NCI-H526 (cell line): ENCODE measurements at regions not wholly inside any gene's neighbourhood (a gene's known extent, or its start where the extent isn't known, plus 50 kb on each side); places are given as distances from the start of the nearest gene placed in this dataset.
"Not testable (repeated sequence)": the region's sequence is repeated elsewhere in the genome, so short reads cannot be mapped to it uniquely, and the experiment has no call there.

Experiments used
- DNase-seq, 2 experiments: peaks; one replicate each; lab custom pipeline; 2025; lab: John Stamatoyannopoulos, UW

DNA sequence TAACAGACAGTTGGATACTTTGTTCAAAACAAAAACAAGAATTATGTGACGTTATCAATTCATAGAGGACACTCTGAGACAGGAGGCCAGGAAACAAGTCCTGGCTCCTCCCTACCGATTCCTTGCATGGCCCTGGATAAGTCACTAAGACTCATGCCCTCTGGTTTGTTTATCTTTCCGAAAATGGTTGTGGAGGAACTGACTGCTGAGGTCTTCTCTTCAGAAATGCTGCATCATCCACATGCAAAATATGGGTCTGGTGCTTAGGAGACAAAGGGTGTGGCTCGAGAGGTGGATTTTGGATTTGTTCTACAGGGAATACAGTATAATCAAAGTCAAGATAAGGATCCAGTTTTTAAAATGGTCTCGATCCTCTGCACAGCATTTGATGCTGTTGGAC lies 130.9 kb downstream of the RELL1 start:
- DNase-seq, result peak; percentile 69 to 83

DNA sequence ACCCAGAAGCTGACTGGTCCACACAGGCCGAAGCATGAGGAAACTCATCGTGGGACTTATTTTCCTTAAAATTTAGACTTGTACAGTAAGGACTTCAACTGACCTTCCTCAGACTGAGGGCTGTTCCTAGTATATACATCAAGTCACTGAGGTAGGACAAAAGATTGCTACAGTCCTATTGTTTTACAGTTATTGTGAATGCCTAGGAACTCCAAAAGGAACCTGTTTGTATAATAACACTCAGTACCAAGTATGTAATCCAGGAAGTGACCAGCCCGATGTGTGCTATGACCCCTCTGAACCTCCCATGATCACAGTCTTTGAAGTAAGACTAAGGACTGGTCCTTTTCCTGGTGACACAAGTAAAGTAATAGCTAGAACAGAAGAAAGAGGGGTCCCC lies 136.3 kb downstream of the RELL1 start:
- not testable (repeated sequence) for DNase-seq

DNA sequence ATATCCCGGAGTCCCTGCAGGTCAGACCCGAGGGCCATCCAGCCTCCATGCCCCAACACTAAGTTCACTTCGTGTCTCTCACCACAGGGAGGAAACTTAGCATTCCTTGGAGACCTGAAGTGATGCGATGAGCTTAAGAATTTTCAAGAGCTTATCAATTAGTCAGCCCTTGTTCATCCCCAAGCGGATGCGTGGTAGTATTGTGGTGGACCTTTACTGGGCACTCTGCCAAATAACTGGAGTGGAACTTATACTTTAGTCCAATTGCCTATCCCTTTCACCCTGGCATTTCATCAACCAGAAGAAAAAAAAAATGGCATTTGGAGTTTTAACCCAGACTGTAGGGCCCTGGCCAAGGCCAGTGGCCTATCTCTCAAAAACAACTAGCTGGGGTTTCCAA lies 137.1 kb downstream of the RELL1 start:
- DNase-seq, result no peak

DNA sequence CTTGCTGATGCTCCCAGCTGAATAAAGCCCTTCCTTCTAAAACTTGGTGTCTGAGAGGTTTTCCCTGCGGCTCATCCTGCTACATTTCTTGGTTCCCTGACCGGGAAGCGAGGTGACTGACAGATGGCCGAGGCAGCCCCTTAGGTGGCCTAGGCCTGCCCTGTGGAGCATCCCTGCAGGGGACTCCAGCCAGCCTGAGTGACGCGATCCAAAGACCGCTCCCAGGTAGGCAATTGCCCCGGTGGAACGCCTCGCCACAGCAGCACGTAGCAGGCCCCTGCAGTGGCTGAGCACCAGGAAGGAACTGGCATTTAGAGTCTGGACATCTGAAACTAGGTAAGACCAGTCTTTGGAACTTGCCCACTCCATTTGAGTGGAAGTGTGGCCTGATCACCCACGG lies 139.6 kb downstream of the RELL1 start:
- DNase-seq, result no peak

DNA sequence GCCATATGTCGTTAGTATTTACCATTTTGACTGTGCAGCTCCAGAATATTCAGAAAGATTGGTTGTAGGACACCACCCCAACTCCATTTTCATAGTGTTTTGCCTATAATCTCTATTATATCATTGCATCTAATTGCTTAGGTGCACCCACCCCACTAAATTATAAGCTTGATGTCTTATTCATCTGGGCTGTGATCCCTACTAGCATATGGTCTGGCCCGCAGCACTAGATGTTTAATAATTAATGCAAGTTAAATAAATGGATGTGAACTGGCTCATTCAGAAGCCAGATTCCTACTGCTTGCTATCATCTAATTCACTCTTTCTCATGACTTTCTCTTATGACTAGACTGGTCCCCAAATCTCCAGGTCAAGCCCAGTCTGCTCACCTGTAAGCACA lies 143.5 kb downstream of the RELL1 start:
- DNase-seq, result peak; percentile 8 to 24

DNA sequence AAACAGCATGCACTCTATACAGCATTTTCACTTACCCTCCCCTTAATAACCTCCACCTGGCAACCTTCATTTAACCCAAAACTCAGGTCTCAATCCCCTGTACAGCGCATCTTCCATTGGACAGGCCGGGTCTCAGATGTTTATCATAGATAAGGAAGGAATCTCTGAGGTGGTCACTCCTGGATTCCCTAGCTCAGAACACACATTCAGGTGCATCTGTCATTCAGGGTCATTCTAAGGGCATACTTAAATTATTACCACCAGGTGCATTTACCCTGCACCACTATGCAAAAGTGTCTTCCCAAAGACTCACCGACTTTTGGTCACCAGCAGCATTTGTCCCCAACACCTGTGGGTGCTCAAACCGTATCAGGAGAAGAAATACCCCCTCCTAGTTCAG lies 144.2 kb downstream of the RELL1 start:
- peak; percentile 40 to 52 for DNase-seq

DNA sequence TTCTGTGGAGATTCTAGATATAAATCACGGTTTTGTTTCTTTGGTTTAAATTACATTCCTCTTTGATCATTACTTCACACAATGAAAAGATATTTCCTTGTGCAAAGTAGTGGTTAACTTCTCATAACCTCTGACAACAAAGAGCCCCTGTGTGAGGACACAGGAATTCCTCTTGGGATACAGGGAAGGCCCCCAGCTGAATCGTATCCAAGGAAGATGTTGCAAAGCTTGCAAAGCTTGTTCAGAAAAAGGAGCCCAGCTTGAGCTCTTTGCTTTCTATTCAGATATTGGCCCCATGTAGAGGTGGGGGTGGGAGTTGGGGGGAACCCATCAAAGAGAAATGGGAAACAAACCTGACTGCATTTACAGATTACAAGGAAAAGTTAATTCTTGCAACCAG lies 145.7 kb downstream of the RELL1 start:
- DNase-seq, result peak; percentile 12 to 22

DNA sequence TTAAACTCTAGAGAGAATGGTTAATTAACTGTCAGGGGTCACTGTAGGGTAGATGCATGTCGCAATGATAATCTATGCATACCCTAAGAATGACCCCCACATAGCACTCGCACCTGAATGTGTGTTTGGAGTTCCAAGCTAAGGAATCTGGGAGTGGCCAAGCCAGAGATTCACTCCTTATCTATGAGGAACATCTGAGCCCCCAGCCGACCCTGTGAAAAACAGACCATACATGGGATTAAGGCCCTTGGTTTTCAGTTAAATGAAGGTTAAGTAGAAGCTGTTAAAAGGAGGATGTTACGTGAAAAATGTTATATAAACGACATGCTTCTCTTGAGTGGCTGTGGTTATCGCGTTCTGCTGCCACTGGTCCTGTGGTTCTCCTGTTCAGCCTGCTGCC lies 147.2 kb downstream of the RELL1 start:
- no peak for DNase-seq

DNA sequence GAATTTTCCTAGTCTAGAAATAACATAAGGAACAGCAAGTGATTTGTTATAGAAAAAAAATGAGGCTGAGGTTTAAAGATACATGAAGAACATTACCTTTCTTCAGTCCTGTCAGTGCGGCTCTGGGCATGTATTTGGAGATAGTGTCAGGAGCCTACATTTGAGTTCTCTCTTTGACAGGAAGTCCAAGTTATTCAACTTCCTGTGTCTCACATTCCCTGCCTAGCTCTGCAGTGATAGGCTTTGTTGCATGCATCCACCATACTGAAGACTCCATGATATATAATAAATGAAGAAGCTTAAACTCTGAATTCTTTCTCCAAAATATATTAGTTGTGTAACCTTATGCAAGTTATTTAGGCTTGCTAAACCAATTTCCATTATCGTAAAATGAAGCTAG lies 148.7 kb downstream of the RELL1 start:
- no peak for DNase-seq

DNA sequence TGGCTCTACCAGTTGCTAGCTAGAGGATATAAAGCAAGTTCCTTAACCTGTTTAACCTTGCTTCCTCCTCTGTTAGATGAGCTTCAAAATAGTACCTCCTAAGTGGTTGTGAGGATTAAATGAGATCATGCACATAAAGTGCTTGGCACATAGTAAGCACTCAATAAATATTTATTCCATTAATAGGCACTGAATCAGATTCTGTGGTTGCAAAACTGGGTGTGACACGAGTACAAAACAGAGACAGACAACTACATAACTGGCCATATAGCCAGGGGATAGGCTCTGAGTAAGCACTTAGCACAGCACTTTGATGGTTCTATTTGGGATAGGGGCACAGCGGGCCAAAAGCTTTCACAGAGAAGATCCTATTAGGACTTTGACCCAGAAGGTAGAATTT lies 150.3 kb downstream of the RELL1 start:
- DNase-seq, result no peak

DNA sequence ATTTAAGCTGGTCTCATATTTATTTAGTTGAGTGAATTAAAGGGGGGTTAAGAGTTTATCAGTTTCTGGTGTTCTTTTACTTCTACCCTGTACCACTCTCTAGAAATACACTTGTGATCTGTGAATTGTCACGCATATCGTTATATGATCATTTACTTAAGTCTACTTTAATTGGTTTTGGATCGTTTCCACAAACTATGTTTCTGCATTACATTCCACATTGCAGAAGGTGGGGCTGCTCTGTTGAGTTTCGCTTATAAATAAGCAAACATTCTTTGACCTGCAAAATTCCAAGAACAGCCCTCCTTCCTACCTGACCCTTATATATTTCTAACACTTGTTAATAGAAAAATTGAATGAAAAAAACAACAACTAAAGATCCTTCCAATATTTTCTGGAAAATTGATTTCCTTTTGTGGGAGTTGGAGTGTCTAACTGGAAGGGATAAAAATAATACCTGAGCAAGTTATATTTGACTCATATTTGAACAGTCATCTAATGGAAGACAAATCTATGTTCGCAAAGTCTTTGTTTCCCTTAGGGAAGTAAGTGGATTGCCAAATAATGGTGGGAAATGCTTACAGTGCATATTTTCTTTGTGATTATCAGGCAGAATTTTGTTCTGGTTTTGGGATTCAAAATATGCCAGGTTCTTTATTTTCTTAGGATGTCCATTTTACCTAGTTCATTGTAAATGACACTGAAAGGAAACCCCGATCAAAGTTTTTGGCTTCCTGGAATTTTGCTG lies 152.7 kb downstream of the RELL1 start:
- no peak for DNase-seq

DNA sequence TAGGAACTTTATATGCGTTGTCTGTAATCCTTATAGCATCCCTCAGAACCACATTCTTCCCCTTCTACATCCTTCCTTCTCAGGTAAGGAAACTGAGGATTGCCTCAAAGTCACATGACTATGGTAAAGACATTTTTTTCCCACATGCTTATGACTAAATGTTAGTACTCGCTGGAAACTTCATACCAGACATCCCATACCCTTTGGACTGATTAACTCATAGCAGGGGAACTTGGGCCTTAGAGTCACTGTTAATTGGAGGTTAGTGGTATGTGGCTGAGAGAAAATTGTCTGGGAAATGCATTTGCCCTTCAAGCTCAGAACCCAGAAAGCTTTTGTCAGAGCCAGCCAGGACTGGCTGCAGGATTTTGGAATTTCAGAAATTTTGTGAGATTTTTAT lies 155.0 kb downstream of the RELL1 start:
- DNase-seq, result no peak

DNA sequence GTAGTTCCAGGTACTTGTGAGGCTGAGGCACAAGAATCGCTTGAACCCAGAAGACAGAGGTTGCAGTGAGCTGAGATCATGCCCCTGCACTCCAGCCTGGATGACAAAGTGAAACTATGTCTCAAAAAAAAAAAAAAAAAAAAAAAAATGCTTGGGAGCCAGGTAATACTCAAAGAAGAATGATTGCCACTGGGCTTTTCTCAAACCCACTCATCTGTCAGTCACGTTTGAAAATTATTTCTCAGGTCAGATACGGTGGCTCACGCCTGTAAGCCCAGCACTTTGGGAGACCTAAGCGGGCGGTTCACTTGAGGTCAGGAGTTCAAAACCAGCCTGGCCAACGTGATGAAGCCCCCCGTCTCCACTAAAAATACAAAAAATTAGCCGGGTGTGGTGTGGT lies 155.7 kb downstream of the RELL1 start:
- DNase-seq, result no peak

DNA sequence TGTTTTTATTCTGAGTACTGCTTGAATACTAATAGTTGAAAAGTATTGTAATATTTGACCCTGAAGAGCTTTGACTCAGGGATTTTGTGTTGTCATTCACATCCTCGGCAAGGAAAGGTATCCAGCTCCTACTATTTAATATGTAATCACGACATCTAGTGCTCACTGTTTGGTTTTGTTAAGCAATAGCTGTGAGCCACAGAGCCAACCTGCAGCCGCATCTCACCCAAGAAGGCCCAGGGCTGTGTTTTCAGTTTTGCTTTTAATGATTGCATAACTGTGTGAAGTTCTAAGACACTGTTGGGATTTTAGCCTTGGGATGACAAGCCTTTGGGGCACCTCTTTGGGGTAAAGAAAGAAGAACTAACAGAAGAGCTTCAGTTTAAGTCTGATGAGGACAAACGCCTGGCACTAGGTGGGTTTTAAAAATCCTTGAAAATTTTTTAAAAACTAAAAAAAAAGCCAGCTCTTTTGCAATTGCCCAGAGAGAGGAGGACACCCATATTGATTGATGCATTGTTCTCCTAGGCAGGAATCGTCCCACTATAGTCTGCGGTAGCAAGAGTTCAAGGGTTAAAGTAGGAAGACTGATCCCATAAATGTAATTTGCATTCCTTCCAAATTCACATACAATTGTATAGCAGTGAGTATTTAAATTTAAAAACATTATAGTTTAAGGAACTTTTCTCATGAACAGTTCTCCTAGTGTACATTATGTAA lies 157.8 kb downstream of the RELL1 start:
- peak; percentile 54 to 65 for DNase-seq

DNA sequence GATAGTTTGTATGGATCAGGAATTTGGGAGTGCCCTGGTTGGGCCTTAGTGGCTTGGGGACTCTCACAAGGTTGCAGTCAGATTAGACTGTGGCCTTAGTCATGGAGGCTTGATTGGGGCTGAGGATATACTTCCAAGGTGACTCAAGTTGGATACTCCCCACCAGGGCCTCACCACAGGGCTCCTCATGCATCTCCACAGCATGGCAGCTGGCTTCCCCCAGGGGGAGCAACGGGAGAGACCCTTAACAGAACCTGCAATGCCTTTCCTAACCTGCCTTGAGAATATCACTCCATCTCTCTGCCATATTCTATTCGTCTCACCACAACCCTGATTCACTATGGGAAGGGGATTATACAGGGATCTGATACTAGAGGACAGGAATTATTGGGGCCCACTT lies 161.9 kb downstream of the RELL1 start:
- DNase-seq, result no peak

DNA sequence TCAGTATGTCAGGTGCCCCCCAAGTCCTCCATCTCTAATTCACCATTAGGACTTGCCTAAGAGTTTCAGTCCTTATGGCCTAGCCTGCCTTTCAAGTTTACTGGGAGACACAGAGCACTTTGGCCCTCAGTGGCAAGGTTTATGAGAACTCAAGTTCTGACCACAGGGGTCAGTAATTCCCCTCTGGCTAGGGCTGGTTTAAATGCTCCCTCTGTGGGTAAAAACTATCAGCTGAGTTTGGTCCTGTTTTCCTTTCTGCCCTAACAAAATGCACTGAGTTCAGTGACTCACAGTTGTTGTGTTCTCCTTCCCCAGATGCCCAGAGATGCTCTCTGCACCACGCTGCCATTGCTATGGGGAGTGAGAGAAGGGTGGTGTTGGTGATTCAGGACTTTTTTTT lies 163.2 kb downstream of the RELL1 start:
- DNase-seq, result no peak

DNA sequence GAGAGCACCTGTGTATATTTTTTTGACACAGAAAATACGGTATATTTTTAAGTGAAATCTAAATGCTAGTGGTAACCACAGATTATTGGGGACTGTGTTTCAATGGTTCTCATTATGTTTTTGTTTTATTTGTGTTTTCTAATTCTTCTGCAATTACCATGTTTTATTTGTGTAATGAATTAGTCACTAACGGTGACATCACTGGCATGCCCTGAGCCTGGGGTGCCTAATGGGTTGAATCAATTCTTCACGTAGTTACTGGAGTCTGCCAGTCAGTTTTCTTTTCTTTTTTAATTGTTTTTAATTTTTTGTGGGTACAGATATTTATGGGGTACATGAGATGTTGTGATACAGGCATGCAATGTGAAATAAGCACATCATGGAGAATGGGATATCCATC lies 168.8 kb downstream of the RELL1 start:
- DNase-seq, result no peak

DNA sequence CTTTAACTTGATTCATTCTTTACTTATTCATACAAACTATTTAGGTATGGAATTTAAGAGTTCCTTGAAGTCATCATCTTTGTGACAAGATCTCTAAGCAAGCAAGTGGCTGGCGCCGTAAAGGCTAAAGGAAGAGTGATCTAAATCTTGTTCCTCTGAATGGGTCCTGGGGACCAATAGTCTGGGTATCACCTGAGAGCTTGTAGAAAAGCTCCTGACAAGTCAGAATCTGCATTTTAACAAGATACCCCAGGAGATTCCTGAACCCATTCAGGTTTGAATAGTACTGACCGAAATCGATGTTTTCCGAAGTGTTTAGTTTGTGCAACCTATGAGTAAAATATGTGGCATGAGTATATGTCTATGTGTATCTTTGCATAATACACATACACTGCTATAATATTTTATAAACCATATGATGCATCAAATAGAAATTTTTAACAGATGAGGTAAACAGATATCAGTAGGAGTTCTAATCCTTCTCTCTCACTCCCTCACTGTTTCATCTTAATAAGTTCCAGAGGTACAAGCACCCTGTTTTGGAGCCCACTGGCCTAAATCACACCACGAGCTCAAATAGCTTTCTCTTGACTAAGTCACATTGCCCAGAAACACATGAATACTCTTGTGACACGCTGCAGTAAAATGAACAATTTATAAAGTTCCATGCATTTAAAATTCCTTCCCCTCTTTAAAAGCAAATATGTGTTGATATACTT lies 170.0 kb downstream of the RELL1 start:
- no peak for DNase-seq

DNA sequence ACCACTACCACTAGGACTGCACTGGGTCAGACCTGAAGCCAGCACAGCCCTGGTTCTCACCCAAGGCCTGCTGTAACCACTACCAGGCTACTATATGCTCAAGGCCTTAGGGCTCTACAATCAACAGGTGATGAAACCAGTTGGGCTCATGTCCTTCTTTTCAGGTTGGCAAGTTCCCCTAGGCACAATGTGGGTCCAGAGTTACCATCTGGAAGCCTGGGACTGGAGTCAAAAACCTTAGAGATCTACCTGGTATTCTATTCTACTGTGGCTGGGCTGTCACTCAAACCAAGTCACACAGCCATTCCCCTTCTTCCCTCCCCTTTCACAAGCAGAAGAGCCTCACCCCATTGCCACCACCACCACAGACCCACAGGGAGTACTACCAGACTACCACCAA lies 175.6 kb downstream of the RELL1 start:
- DNase-seq, result no peak

DNA sequence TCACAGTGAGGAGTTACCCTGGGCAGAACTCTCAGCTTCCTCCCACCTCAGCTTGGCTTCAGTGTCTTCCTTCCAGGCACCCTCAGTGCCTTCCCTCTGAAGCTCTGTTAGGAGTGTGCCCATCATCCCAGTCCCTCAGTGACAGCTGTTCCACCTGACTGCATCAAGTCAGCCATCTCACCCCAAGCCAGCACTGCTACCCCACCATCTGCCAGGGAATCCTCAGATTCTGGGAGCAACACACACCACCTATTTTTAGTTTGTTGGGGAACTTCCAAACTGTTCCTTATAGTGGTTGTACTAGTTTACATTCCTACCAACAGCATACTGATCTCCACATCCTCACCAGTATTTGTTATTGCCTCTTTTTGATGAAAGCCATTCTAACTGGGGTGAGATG lies 182.9 kb downstream of the RELL1 start:
- no peak for DNase-seq

DNA sequence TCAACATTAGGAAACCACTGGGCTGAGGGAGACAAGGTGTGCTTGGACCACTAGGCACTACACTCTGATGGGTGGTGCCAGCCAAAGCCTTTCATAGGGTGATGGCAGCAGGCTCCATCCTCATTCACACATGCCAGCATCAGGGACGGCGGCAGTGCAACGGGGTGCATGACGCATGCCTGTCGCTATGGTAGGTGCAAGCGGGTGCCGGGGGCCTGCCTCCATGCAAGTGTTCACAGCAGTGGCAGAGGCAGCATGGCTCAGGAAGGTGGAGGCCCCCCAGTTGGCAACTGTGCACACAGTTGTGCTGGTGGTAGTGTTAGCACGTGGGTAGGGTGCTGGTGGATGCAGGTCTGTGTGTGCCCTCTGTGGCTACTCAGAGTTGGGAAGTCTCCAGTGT lies 184.1 kb downstream of the RELL1 start:
- no peak for DNase-seq
